Natural killer cell treated with Interleukin-12 subunit alpha and Interleukin-12 subunit beta and Interleukin-15 and Interleukin-18, amount 100 ng/mL, for 72 hours (primary cell): ENCODE measurements at regions not wholly inside any gene's neighbourhood (a gene's known extent, or its start where the extent isn't known, plus 50 kb on each side); places are given as distances from the start of the nearest gene placed in this dataset.

Experiments used
- ATAC-seq, 2 donors: fragments of 150-1000 bp; cut with Tn5 transposase in 1 of 2; sonication (Bioruptor Pico), chemical (Tn5 transposase) in 1 of 2; 2 replicates each; pipeline ENCODE4 v1.10.0; 2021
- DNase-seq: peaks from one replicate; pipeline ENCODE4 v3.0.0; 2022; ENCODE audit warnings: low spot score
- H3K27ac Mint-ChIP-seq, 2 donors: 1 replicate in 1 of 2; 2 replicates in 1 of 2; pipeline ENCODE4 v1.8.0; 2022; ENCODE audit warnings: mixed read lengths in 2 of 2, mild to moderate bottlenecking in 1 of 2, moderate library complexity in 1 of 2
- H3K27me3 Mint-ChIP-seq, 2 donors: 1 replicate in 1 of 2; 2 replicates in 1 of 2; pipeline ENCODE4 v1.8.0; 2022; ENCODE audit warnings: mixed read lengths in 2 of 2
- H3K36me3 Mint-ChIP-seq: one replicate; pipeline ENCODE4 v1.8.0; 2022; ENCODE audit warnings: mixed read lengths
- H3K4me1 Mint-ChIP-seq, 2 donors: 1 replicate in 1 of 2; 2 replicates in 1 of 2; pipeline ENCODE4 v1.8.0; 2022; ENCODE audit warnings: low read depth in 2 of 2, mixed read lengths in 2 of 2, mild to moderate bottlenecking in 1 of 2
- H3K4me3 Mint-ChIP-seq: one replicate; pipeline ENCODE4 v1.8.0; 2022; ENCODE audit warnings: mixed read lengths
- H3K9me3 Mint-ChIP-seq: 2 replicates; pipeline ENCODE4 v1.8.0; 2022; ENCODE audit warnings: mixed read lengths

GRCh38 chr14:100638211-100638855 lies 51.1 kb upstream of the BEGAIN start:
- DNase-seq (no peak), ATAC-seq (no peak)
- peaks cover 33 to 38% of the 10 kb centered on the region in 2 donors for H3K4me1 Mint-ChIP-seq
- H3K27me3 Mint-ChIP-seq: peaks cover 45 to 47% of the 10 kb centered on the region in 2 donors
- H3K36me3 Mint-ChIP-seq: no peaks in the 10 kb centered on the region
- H3K9me3 Mint-ChIP-seq: no peaks in the 10 kb centered on the region
- no peak overlapping the region for H3K4me3 Mint-ChIP-seq
- H3K27ac Mint-ChIP-seq: no peak overlapping the region

- Mint-ChIP-seq H3K27ac (peak overlapping the region in 1 of 2 donors; percentile 81), H3K4me3 (peak overlapping the region; percentile 45), H3K4me1 (peaks cover 39 to 45% of the 10 kb centered on the region in 2 donors), H3K27me3 (peaks cover 45 to 47% of the 10 kb centered on the region in 2 donors), H3K36me3 (no peaks in the 10 kb centered on the region), H3K9me3 (no peaks in the 10 kb centered on the region)
- DNase-seq (no peak), ATAC-seq (no peak)
These were observed 52.1 kb upstream of the BEGAIN start for GRCh38 chr14:100639280-100639679.

- ATAC-seq: peak; percentile 96 to 97
These were observed 53.5 kb upstream of the BEGAIN start for GRCh38 chr14:100640471-100641273.

GRCh38 chr14:100641274-100641860 lies 54.1 kb upstream of the BEGAIN start:
- Mint-ChIP-seq H3K4me1 (peaks cover 56 to 64% of the 10 kb centered on the region in 2 donors), H3K27ac (peak overlapping the region in 1 of 2 donors; percentile 81), H3K36me3 (no peaks in the 10 kb centered on the region), H3K4me3 (peak overlapping the region; percentile 15), H3K27me3 (peaks cover 45 to 53% of the 10 kb centered on the region in 2 donors), H3K9me3 (no peaks in the 10 kb centered on the region)
- no peak for DNase-seq
- ATAC-seq: no peak

More at GRCh38 chr14:100640471-100641273, 53.5 kb upstream of the BEGAIN start:
- H3K27me3 Mint-ChIP-seq: peaks cover 43 to 50% of the 10 kb centered on the region in 2 donors
- H3K4me1 Mint-ChIP-seq: peaks cover 53 to 59% of the 10 kb centered on the region in 2 donors
- H3K9me3 Mint-ChIP-seq: no peaks in the 10 kb centered on the region
- H3K4me3 Mint-ChIP-seq: peak overlapping the region; percentile 74
- H3K27ac Mint-ChIP-seq: peak overlapping the region; percentile 56 to 81
- DNase-seq: peak; percentile 89
- no peaks in the 10 kb centered on the region for H3K36me3 Mint-ChIP-seq

GRCh38 chr14:100643426-100643825 lies 56.2 kb upstream of the BEGAIN start:
- Mint-ChIP-seq H3K27me3 (peaks cover 49 to 55% of the 10 kb centered on the region in 2 donors), H3K4me3 (no peak overlapping the region), H3K9me3 (no peaks in the 10 kb centered on the region), H3K4me1 (peaks cover 54 to 64% of the 10 kb centered on the region in 2 donors), H3K27ac (no peak overlapping the region), H3K36me3 (peaks cover 7% of the 10 kb centered on the region)
- ATAC-seq: no peak
- DNase-seq: no peak

GRCh38 chr14:100644383-100644782 lies 57.2 kb upstream of the BEGAIN start:
- DNase-seq: no peak
- H3K4me3 Mint-ChIP-seq: no peak overlapping the region

GRCh38 chr14:100644784-100645183 lies 57.6 kb upstream of the BEGAIN start:
- Mint-ChIP-seq H3K4me3 (peak overlapping the region; percentile 50), H3K9me3 (no peaks in the 10 kb centered on the region), H3K27ac (peak overlapping the region in 1 of 2 donors; percentile 0), H3K4me1 (peaks cover 46 to 54% of the 10 kb centered on the region in 2 donors), H3K27me3 (peaks cover 49 to 56% of the 10 kb centered on the region in 2 donors), H3K36me3 (peaks cover 7% of the 10 kb centered on the region)
- DNase-seq (no peak), ATAC-seq (no peak)

More at GRCh38 chr14:100644383-100644782, 57.2 kb upstream of the BEGAIN start:
- Mint-ChIP-seq H3K27ac (peak overlapping the region in 1 of 2 donors; percentile 0), H3K36me3 (peaks cover 7% of the 10 kb centered on the region), H3K9me3 (no peaks in the 10 kb centered on the region), H3K4me1 (peaks cover 47 to 57% of the 10 kb centered on the region in 2 donors), H3K27me3 (peaks cover 49 to 52% of the 10 kb centered on the region in 2 donors)
- ATAC-seq: no peak

- H3K27ac Mint-ChIP-seq: no peak overlapping the region
- peak overlapping the region; percentile 50 for H3K4me3 Mint-ChIP-seq
- peak; percentile 80 to 89 for ATAC-seq
- peaks cover 7% of the 10 kb centered on the region for H3K36me3 Mint-ChIP-seq
- DNase-seq: peak; percentile 82
- peaks cover 44 to 53% of the 10 kb centered on the region in 2 donors for H3K27me3 Mint-ChIP-seq
- H3K9me3 Mint-ChIP-seq: no peaks in the 10 kb centered on the region
- H3K4me1 Mint-ChIP-seq: peaks cover 40 to 49% of the 10 kb centered on the region in 2 donors
These were observed 58.2 kb upstream of the BEGAIN start for GRCh38 chr14:100645196-100645981.

- no peak for DNase-seq
These were observed 58.7 kb upstream of the BEGAIN start for GRCh38 chr14:100645982-100646314.

GRCh38 chr14:100648474-100649172 lies 61.4 kb upstream of the BEGAIN start:
- peaks cover 25 to 49% of the 10 kb centered on the region in 2 donors for H3K27me3 Mint-ChIP-seq
- peaks cover 7% of the 10 kb centered on the region for H3K36me3 Mint-ChIP-seq
- H3K9me3 Mint-ChIP-seq: no peaks in the 10 kb centered on the region
- H3K27ac Mint-ChIP-seq: no peak overlapping the region
- no peak for DNase-seq
- no peak overlapping the region for H3K4me3 Mint-ChIP-seq
- no peak for ATAC-seq
- peaks cover 22 to 23% of the 10 kb centered on the region in 2 donors for H3K4me1 Mint-ChIP-seq

More at GRCh38 chr14:100645982-100646314, 58.7 kb upstream of the BEGAIN start:
- H3K36me3 Mint-ChIP-seq: peaks cover 7% of the 10 kb centered on the region
- no peak overlapping the region for H3K4me3 Mint-ChIP-seq
- H3K4me1 Mint-ChIP-seq: peaks cover 34 to 43% of the 10 kb centered on the region in 2 donors
- ATAC-seq: no peak
- H3K9me3 Mint-ChIP-seq: no peaks in the 10 kb centered on the region
- peaks cover 42 to 50% of the 10 kb centered on the region in 2 donors for H3K27me3 Mint-ChIP-seq
- no peak overlapping the region for H3K27ac Mint-ChIP-seq

GRCh38 chr14:100649173-100649519 lies 61.9 kb upstream of the BEGAIN start:
- no peak overlapping the region for H3K4me3 Mint-ChIP-seq
- H3K36me3 Mint-ChIP-seq: peaks cover 7% of the 10 kb centered on the region
- no peaks in the 10 kb centered on the region for H3K9me3 Mint-ChIP-seq
- ATAC-seq: no peak
- H3K4me1 Mint-ChIP-seq: peaks cover 18 to 20% of the 10 kb centered on the region in 2 donors
- peaks cover 25 to 47% of the 10 kb centered on the region in 2 donors for H3K27me3 Mint-ChIP-seq
- H3K27ac Mint-ChIP-seq: no peak overlapping the region
- DNase-seq: no peak

GRCh38 chr14:100651999-100652508 lies 64.8 kb upstream of the BEGAIN start:
- Mint-ChIP-seq H3K9me3 (no peaks in the 10 kb centered on the region), H3K27ac (no peak overlapping the region), H3K36me3 (peaks cover 6% of the 10 kb centered on the region), H3K4me3 (no peak overlapping the region), H3K4me1 (no peaks in the 10 kb centered on the region), H3K27me3 (peaks cover 16 to 34% of the 10 kb centered on the region in 2 donors)
- no peak for DNase-seq
- no peak for ATAC-seq
